HepG2 (cell line): ENCODE measurements at regions not wholly inside any gene's neighbourhood (a gene's known extent, or its start where the extent isn't known, plus 50 kb on each side); places are given as distances from the start of the nearest gene placed in this dataset.

ENCODE experiments used
- ATAC-seq: fragments of 200-7000 bp; cut with Tn5 transposase; 3 replicates; pipeline ENCODE4 v1.9.1; 2020; ENCODE audit warnings: mild to moderate bottlenecking, moderate library complexity
- BruUV-seq: library from RNA; stranded (reverse); fragments of 400-500 nt; replicated peaks from 2 replicates; lab custom pipeline; 2021; lab: Mats Ljungman, UMichigan
- CTCF ChIA-PET: fragments of 300-600 bp; formaldehyde crosslinking; extraction: SDS; loops from one replicate; lab custom pipeline; 2021; ENCODE audit warnings: low total read pairs, inconsistent platforms, low intra/inter-chr PET ratio; lab: Yijun Ruan, JAX
- POLR2A ChIA-PET: fragments of 350-600 bp; sonication (Branson Sonifier 250); formaldehyde crosslinking; loops from one replicate; lab custom pipeline; 2020; ENCODE audit warnings: antibody characterized with exemption, inconsistent platforms; lab: Yijun Ruan, JAX
- DNase-seq: peaks from one replicate; pipeline ENCODE4 v3.0.0-alpha.2; 2015; ENCODE audit warnings: low spot score
- FAIRE-seq: peaks from 3 replicates; lab custom pipeline; 2011; peaks lifted over from hg19 to GRCh38; lab: Jason Lieb, UNC
- H2AFZ ChIP-seq: one replicate; pipeline ENCODE4 v1.6.1; 2011; ENCODE audit warnings: low read length, inconsistent platforms
- H3K27ac ChIP-seq: fragments of 300-600 bp; 3 replicates; pipeline ENCODE4 v1.8.0; 2011; ENCODE audit warnings: mixed run types, mild to moderate bottlenecking, mixed read lengths, low read length, inconsistent platforms; ENCODE audit not compliant: insufficient read depth; ENCODE audit errors: extremely low read length
- H3K27me3 ChIP-seq, 2 experiments: fragments of 200-600 bp in 1 of 2; 2 replicates in 1 of 2; 3 replicates in 1 of 2; pipeline versions ENCODE4 v1.6.0 to v1.8.0; 2011; ENCODE audit warnings: low read length in 2 of 2, mild to moderate bottlenecking in 2 of 2, moderate library complexity in 2 of 2, inconsistent platforms in 1 of 2; ENCODE audit not compliant: insufficient read depth in 2 of 2, control insufficient read depth in 1 of 2
- H3K36me3 ChIP-seq, 2 experiments: fragments of 200-600 bp in 1 of 2; replicated peaks in 1 of 2; 2 replicates in 1 of 2; 3 replicates in 1 of 2; pipeline versions ENCODE4 v1.5.1 to v1.8.0; 2011; ENCODE audit warnings: low read length in 2 of 2, inconsistent platforms in 1 of 2; ENCODE audit not compliant: insufficient read depth in 2 of 2, control insufficient read depth in 1 of 2
- H3K4me1 ChIP-seq: 2 replicates; pipeline ENCODE4 v1.5.1; 2012; ENCODE audit warnings: low read length, inconsistent platforms; ENCODE audit not compliant: insufficient read depth
- H3K4me2 ChIP-seq: 2 replicates; pipeline ENCODE4 v1.6.0; 2011; ENCODE audit warnings: low read depth, low read length, inconsistent platforms
- H3K4me3 ChIP-seq, 3 experiments: fragments of 200-600 bp in 1 of 3; sonication (generic), shearing (Covaris generic) in 1 of 3; replicated peaks in 1 of 3; 2 replicates each; pipeline ENCODE4 v1.5.1; 2011 to 2016; ENCODE audit warnings: low read length in 3 of 3, inconsistent platforms in 2 of 3, low read depth in 2 of 3, mild to moderate bottlenecking in 2 of 3, control low read depth in 1 of 3, mixed read lengths in 1 of 3; ENCODE audit not compliant: insufficient read depth in 1 of 3
- H3K79me2 ChIP-seq: one replicate; pipeline ENCODE4 v1.6.1; 2011; ENCODE audit warnings: low read length, inconsistent platforms; ENCODE audit not compliant: insufficient read depth
- H3K9ac ChIP-seq: 2 replicates; pipeline ENCODE4 v1.6.0; 2011; ENCODE audit warnings: mild to moderate bottlenecking, low read depth, low read length, inconsistent platforms; ENCODE audit not compliant: insufficient read depth
- H3K9me3 ChIP-seq: 2 replicates; pipeline ENCODE4 v1.5.1; 2012; ENCODE audit warnings: mild to moderate bottlenecking, low read length
- H4K20me1 ChIP-seq: 2 replicates; pipeline ENCODE4 v1.6.0; 2011; ENCODE audit warnings: inconsistent platforms, mild to moderate bottlenecking, low read length, moderate library complexity; ENCODE audit not compliant: insufficient read depth
- E2F2 ChIP-seq: sonication (generic); formaldehyde crosslinking; IDR thresholded peaks from 2 replicates; pipeline ENCODE4 v1.4.0; 2020; ENCODE audit warnings: missing genetic modification reagents, borderline replicate concordance
- IRX3 ChIP-seq: sonication (generic); formaldehyde crosslinking; IDR thresholded peaks from 2 replicates; pipeline ENCODE4 v1.8.1; 2023; ENCODE audit warnings: mild to moderate bottlenecking, low read depth, missing genetic modification reagents, borderline replicate concordance
- KDM1A ChIP-seq: IDR thresholded peaks from 2 replicates; pipeline ENCODE4 v1.6.1; 2016; ENCODE audit warnings: missing compliant biosample characterization
- MXD4 ChIP-seq: IDR thresholded peaks from 2 replicates; pipeline ENCODE4 v1.6.1; 2016; ENCODE audit warnings: mild to moderate bottlenecking, missing biosample characterization, missing genetic modification reagents
- PHF8 ChIP-seq: sonication (generic); formaldehyde crosslinking; IDR thresholded peaks from 2 replicates; pipeline ENCODE4 v1.5.0; 2020; ENCODE audit warnings: missing genetic modification reagents
- PLSCR1 ChIP-seq: sonication (generic); formaldehyde crosslinking; IDR thresholded peaks from 2 replicates; pipeline ENCODE4 v1.5.0; 2020; ENCODE audit warnings: missing genetic modification reagents, mild to moderate bottlenecking, borderline replicate concordance
- SNRNP70 ChIP-seq: fragments of 200-400 bp; formaldehyde crosslinking; IDR thresholded peaks from 2 replicates; pipeline ENCODE4 v1.6.1; 2017; ENCODE audit warnings: mild to moderate bottlenecking, low read depth, low read length, moderate library complexity
- SYNCRIP ChIP-seq: fragments of 200-400 bp; formaldehyde crosslinking; IDR thresholded peaks from 2 replicates; pipeline ENCODE4 v1.6.1; 2018; ENCODE audit warnings: mild to moderate bottlenecking, low read depth, low read length; ENCODE audit not compliant: insufficient read depth
- TMF1 ChIP-seq: sonication (generic); formaldehyde crosslinking; IDR thresholded peaks from 2 replicates; pipeline ENCODE4 v1.8.1; 2022; ENCODE audit warnings: low read depth, missing genetic modification reagents
- ZBTB42 ChIP-seq: sonication (generic); formaldehyde crosslinking; IDR thresholded peaks from 2 replicates; pipeline ENCODE4 v1.5.0; 2020; ENCODE audit warnings: mild to moderate bottlenecking, missing genetic modification reagents
- ZFY ChIP-seq: sonication (generic); formaldehyde crosslinking; IDR thresholded peaks from 2 replicates; pipeline ENCODE4 v1.4.0; 2020; ENCODE audit warnings: missing genetic modification reagents
- ZKSCAN5 ChIP-seq: sonication (generic); formaldehyde crosslinking; IDR thresholded peaks from 2 replicates; pipeline ENCODE4 v1.5.1; 2020; ENCODE audit warnings: mild to moderate bottlenecking, missing genetic modification reagents
- ZNF557 ChIP-seq: sonication (generic); formaldehyde crosslinking; IDR thresholded peaks from 2 replicates; pipeline ENCODE4 v1.4.0; 2020; ENCODE audit warnings: missing genetic modification reagents
- ZNF605 ChIP-seq: sonication (generic); formaldehyde crosslinking; IDR thresholded peaks from 2 replicates; pipeline ENCODE4 v1.8.0; 2022; ENCODE audit warnings: mild to moderate bottlenecking, missing genetic modification reagents
- ZNF850 ChIP-seq: sonication (generic); formaldehyde crosslinking; conservative IDR thresholded peaks from 2 replicates; pipeline ENCODE4 v1.9.0; 2021; ENCODE audit warnings: mild to moderate bottlenecking, missing genetic modification reagents
- WGBS: methylation state at CpG from one replicate; pipeline ENCODE4 v1.1.6; 2017; ENCODE audit warnings: low lambda C conversion rate; 5-methylcytosine and 5-hydroxymethylcytosine counted together
- in situ Hi-C: cut with HindIII; loops from 2 replicates; pipeline ENCODE4 v1.10.0; 2017; ENCODE audit warnings: low pct_unique_long_range_greater_than_20kb; ENCODE audit not compliant: extremely low pct_ligation_motif_present
- intact Hi-C: fragments of 100-400 bp; cut with micrococcal nuclease; formaldehyde crosslinking; loops from one replicate; pipeline ENCODE4 v1.10.0; 2022; ENCODE audit not compliant: unreplicated experiment
- TF ChIP-seq, protein P1 (sequence below): sonication (generic); formaldehyde crosslinking; IDR thresholded peaks from 2 replicates; pipeline ENCODE4 v1.8.0; 2022; ENCODE audit warnings: mild to moderate bottlenecking, missing genetic modification reagents, borderline replicate concordance
- TF ChIP-seq, protein P2 (sequence below): sonication (generic); formaldehyde crosslinking; IDR thresholded peaks from 2 replicates; pipeline ENCODE4 v1.4.0; 2020; ENCODE audit warnings: mild to moderate bottlenecking, low read depth, missing genetic modification reagents

DNA sequence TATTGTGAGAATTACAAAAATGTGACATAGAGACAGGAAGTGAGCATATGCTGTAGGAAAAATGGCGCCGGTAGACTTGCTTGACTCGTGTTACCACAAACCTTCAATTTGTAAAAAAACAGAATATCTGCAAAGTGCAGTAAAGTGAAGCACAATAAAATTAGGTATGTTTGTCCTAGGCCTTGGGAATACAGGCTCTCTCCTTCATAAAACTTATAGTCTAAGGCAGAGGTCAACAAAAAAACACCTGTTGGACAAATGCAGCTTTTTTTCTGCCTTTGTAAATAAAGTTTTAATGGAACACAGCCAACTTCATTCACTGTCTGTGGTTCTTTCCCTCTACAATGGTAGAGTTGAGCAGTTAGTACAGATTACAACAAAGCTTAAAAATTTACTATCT, 216.8 kb upstream of the SATB1 start:
- CTCF ChIA-PET, result no interaction called here
- in situ Hi-C loops, result no loop called here
- TF ChIP-seq, protein P1, sequence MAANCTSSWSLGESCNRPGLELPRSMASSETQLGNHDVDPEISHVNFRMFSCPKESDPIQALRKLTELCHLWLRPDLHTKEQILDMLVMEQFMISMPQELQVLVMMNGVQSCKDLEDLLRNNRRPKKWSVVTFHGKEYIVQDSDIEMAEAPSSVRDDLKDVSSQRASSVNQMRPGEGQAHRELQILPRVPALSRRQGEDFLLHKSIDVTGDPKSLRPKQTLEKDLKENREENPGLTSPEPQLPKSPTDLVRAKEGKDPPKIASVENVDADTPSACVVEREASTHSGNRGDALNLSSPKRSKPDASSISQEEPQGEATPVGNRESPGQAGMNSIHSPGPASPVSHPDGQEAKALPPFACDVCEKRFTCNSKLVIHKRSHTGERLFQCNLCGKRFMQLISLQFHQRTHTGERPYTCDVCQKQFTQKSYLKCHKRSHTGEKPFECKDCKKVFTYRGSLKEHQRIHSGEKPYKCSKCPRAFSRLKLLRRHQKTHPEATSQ (CRISPR knock-in tag), result no peak
- TF ChIP-seq, protein P2, sequence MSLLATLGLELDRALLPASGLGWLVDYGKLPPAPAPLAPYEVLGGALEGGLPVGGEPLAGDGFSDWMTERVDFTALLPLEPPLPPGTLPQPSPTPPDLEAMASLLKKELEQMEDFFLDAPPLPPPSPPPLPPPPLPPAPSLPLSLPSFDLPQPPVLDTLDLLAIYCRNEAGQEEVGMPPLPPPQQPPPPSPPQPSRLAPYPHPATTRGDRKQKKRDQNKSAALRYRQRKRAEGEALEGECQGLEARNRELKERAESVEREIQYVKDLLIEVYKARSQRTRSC (CRISPR knock-in tag), result no peak
- TF ChIP-seq MXD4 (CRISPR knock-in tag) (no peak), ZNF605 (CRISPR knock-in tag) (no peak), IRX3 (CRISPR knock-in tag) (no peak)
- TF ChIP-seq, all 625 proteins: peak for 0
- no peak for FAIRE-seq
- Histone ChIP-seq H4K20me1 (no peaks in the 10 kb centered on the region), H3K27me3 (no peaks in the 10 kb centered on the region), H3K27ac (no peak overlapping the region), H2AFZ (no peak overlapping the region), H3K9me3 (peaks cover 23% of the 10 kb centered on the region; the same call in 1 of the 2 replicates), H3K4me3 (no peak overlapping the region), H3K79me2 (no peaks in the 10 kb centered on the region), H3K4me1 (no peaks in the 10 kb centered on the region), H3K4me2 (no peak overlapping the region), H3K9ac (no peak overlapping the region), H3K36me3 (no peaks in the 10 kb centered on the region)
- intact Hi-C loops, result no loop called here
- no TSS peak for BruUV-seq
- POLR2A ChIA-PET, result no interaction called here
- no peak for DNase-seq
- no peak for ATAC-seq
- under 1% methylated on average over 3 of the region's 3 CpGs for WGBS

DNA sequence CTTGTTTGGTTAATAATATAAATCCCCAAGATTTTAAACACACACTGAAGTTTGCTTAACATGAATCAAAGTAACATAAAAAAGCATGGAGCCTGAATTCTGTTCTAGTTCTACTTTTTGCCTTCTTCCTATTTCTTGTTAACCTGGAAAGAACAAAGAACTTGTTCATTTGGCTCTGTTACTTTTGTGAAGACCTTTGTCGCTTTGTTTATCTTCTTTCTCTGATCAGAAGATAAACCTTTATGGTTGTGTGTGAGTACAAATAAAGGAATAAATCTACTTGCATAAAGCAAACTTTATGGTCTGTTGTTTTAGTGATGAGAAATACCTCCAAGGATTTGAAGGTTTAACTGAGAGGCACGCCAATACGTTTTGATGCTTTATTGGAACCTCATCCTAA, 210.1 kb upstream of the SATB1 start:
- ChIA-PET CTCF (no interaction called here), POLR2A (no interaction called here)
- H3K27me3 ChIP-seq, result no peaks in the 10 kb centered on the region
- no peaks in the 10 kb centered on the region for H3K4me1 ChIP-seq
- no peak overlapping the region for H2AFZ ChIP-seq
- BruUV-seq, result no TSS peak
- under 1% methylated on average over 3 of the region's 3 CpGs for WGBS
- H3K4me3 ChIP-seq, result no peak overlapping the region
- no peak overlapping the region for H3K27ac ChIP-seq
- FAIRE-seq (no peak), ATAC-seq (no peak), DNase-seq (no peak)
- H3K79me2 ChIP-seq, result no peaks in the 10 kb centered on the region
- no peak overlapping the region for H3K9ac ChIP-seq
- in situ Hi-C loops (no loop called here), intact Hi-C loops (no loop called here)
- H3K4me2 ChIP-seq, result no peak overlapping the region
- no peaks in the 10 kb centered on the region; the same call in 1 of the 2 replicates for H3K9me3 ChIP-seq
- no peaks in the 10 kb centered on the region for H3K36me3 ChIP-seq
- no peaks in the 10 kb centered on the region for H4K20me1 ChIP-seq
- TF ChIP-seq ZBTB42 (CRISPR knock-in tag), result no peak
- TF ChIP-seq TMF1 (CRISPR knock-in tag), result no peak
- TF ChIP-seq ZKSCAN5, result no peak
- TF ChIP-seq E2F2, result no peak
- TF ChIP-seq PHF8 (CRISPR knock-in tag), result no peak
- TF ChIP-seq SYNCRIP, result no peak
- no peak for TF ChIP-seq KDM1A (CRISPR knock-in tag)
- TF ChIP-seq SNRNP70, result no peak
- no peak for TF ChIP-seq PLSCR1 (CRISPR knock-in tag)
- no peak for TF ChIP-seq ZFY (CRISPR knock-in tag)
- TF ChIP-seq ZNF557 (CRISPR knock-in tag), result no peak
- TF ChIP-seq ZNF850 (CRISPR knock-in tag), result no peak
